ENCODE measurements at regions not wholly inside any gene's neighbourhood (a gene's known extent, or its start where the extent isn't known, plus 50 kb on each side); places are given as distances from the start of the nearest gene placed in this dataset.
"Not testable (repeated sequence)": the region's sequence is repeated elsewhere in the genome, so short reads cannot be mapped to it uniquely, and the experiment has no call there.

- no peak for DNase-seq
Observed at GRCh38 chr13:61214551-61214950, 201.1 kb downstream of the PCDH20 start.

- not testable (repeated sequence) for DNase-seq
Observed at GRCh38 chr13:61205898-61206297, 209.8 kb downstream of the PCDH20 start.

GRCh38 chr13:61204025-61204424, 211.6 kb downstream of the PCDH20 start:
- no peak for DNase-seq

- DNase-seq = no peak
Observed at GRCh38 chr13:61202042-61202441, 213.6 kb downstream of the PCDH20 start.

- no peak for DNase-seq
Observed at GRCh38 chr13:61192826-61193225, 222.8 kb downstream of the PCDH20 start.

GRCh38 chr13:61188057-61188456, 227.6 kb downstream of the PCDH20 start:
- no peak for DNase-seq

GRCh38 chr13:61187471-61187870, 228.2 kb downstream of the PCDH20 start:
- no peak for DNase-seq

GRCh38 chr13:61183670-61184069, 232.0 kb downstream of the PCDH20 start:
- no peak for DNase-seq

GRCh38 chr13:61180234-61180633, 235.4 kb downstream of the PCDH20 start:
- DNase-seq = no peak

- DNase-seq = no peak
Observed at GRCh38 chr13:61179741-61180140, 235.9 kb downstream of the PCDH20 start.

GRCh38 chr13:61170856-61171255, 244.8 kb downstream of the PCDH20 start:
- DNase-seq = no peak

GRCh38 chr13:61162636-61163035, 253.0 kb downstream of the PCDH20 start:
- DNase-seq = no peak

- DNase-seq = no peak
Observed at GRCh38 chr13:61162106-61162505, 253.5 kb downstream of the PCDH20 start.

GRCh38 chr13:61156753-61157152, 258.9 kb downstream of the PCDH20 start:
- DNase-seq = no peak

- DNase-seq = no peak
Observed at GRCh38 chr13:61151062-61151461, 264.6 kb downstream of the PCDH20 start.

- DNase-seq = no peak
Observed at GRCh38 chr13:61149331-61149730, 266.3 kb downstream of the PCDH20 start.

- DNase-seq = no peak
Observed at GRCh38 chr13:61148691-61149315, 266.8 kb downstream of the PCDH20 start.

GRCh38 chr13:61148211-61148610, 267.4 kb downstream of the PCDH20 start:
- DNase-seq = no peak

GRCh38 chr13:61146571-61146970, 269.1 kb downstream of the PCDH20 start:
- no peak for DNase-seq

- DNase-seq = no peak
Observed at GRCh38 chr13:61146158-61146557, 269.5 kb downstream of the PCDH20 start.

GRCh38 chr13:61144834-61145593, 270.6 kb downstream of the PCDH20 start:
- DNase-seq = no peak

GRCh38 chr13:61144301-61144700, 271.3 kb downstream of the PCDH20 start:
- DNase-seq = no peak

GRCh38 chr13:61142506-61142905, 273.1 kb downstream of the PCDH20 start:
- DNase-seq = no peak

- DNase-seq = no peak
Observed at GRCh38 chr13:61138857-61139256, 276.8 kb downstream of the PCDH20 start.

- DNase-seq = no peak
Observed at GRCh38 chr13:61136515-61136914, 279.1 kb downstream of the PCDH20 start.

All from DMS79 treated with DMSO at 0.1 percent for 48 hours (cell line).